Parathyroid adenoma (tissue), 2 donors: ENCODE measurements at regions not wholly inside any gene's neighbourhood (a gene's known extent, or its start where the extent isn't known, plus 50 kb on each side); places are given as distances from the start of the nearest gene placed in this dataset.

ENCODE experiments used
- H2AFZ ChIP-seq: fragments of 300-600 bp; sonication (generic); one replicate; pipeline ENCODE4 v1.7.0; 2017; ENCODE audit warnings: antibody characterized with exemption, mild to moderate bottlenecking
- H3K27ac ChIP-seq: fragments of 300-600 bp; sonication (generic); one replicate; pipeline ENCODE4 v1.7.0; 2017
- H3K27me3 ChIP-seq: fragments of 300-600 bp; sonication (generic); one replicate; pipeline ENCODE4 v1.7.0; 2017; ENCODE audit warnings: low read length; ENCODE audit not compliant: control insufficient read depth, insufficient read depth
- H3K36me3 ChIP-seq: fragments of 300-600 bp; sonication (generic); one replicate; pipeline ENCODE4 v1.7.0; 2017; ENCODE audit warnings: low read length; ENCODE audit not compliant: control insufficient read depth, insufficient read depth
- H3K4me1 ChIP-seq: fragments of 300-600 bp; sonication (generic); one replicate; pipeline ENCODE4 v1.7.0; 2017; ENCODE audit warnings: control low read depth
- H3K4me2 ChIP-seq: fragments of 300-600 bp; sonication (generic); one replicate; pipeline ENCODE4 v1.7.0; 2017; ENCODE audit warnings: low read length
- H3K4me3 ChIP-seq: fragments of 300-600 bp; sonication (generic); one replicate; pipeline ENCODE4 v1.7.0; 2017; ENCODE audit warnings: low read depth, low read length
- H3K79me2 ChIP-seq: fragments of 300-600 bp; sonication (generic); one replicate; pipeline ENCODE4 v1.7.0; 2017; ENCODE audit warnings: control low read depth
- H3K9ac ChIP-seq: fragments of 300-600 bp; sonication (generic); one replicate; pipeline ENCODE4 v1.7.0; 2017; ENCODE audit warnings: mild to moderate bottlenecking
- H3K9me3 ChIP-seq: fragments of 300-600 bp; sonication (generic); one replicate; pipeline ENCODE4 v1.7.0; 2017; ENCODE audit warnings: low read length; ENCODE audit not compliant: control insufficient read depth
- CTCF ChIP-seq: fragments of 300-600 bp; sonication (generic); IDR thresholded peaks from one replicate; pipeline ENCODE4 v1.7.0; 2017; ENCODE audit warnings: antibody characterized with exemption, mild to moderate bottlenecking
- donor health status: primary hyperparathyroidism.

GRCh38 chr15:38863381-38863780 is 298.8 kb upstream of the RASGRP1 start:
- no peaks in the 10 kb centered on the region for H3K9me3 ChIP-seq
- H3K4me1 ChIP-seq, result no peaks in the 10 kb centered on the region
- H3K27me3 ChIP-seq, result no peaks in the 10 kb centered on the region
- H3K36me3 ChIP-seq, result no peaks in the 10 kb centered on the region
- no peak for TF ChIP-seq CTCF
- H3K4me3 ChIP-seq, result no peak overlapping the region
- no peak overlapping the region for H3K27ac ChIP-seq
- H3K9ac ChIP-seq, result no peak overlapping the region
- no peak overlapping the region for H3K4me2 ChIP-seq
- no peaks in the 10 kb centered on the region for H3K79me2 ChIP-seq
- H2AFZ ChIP-seq, result no peak overlapping the region

GRCh38 chr15:38864122-38864521 is 299.5 kb upstream of the RASGRP1 start:
- Histone ChIP-seq H3K4me1 (no peaks in the 10 kb centered on the region), H3K27me3 (no peaks in the 10 kb centered on the region), H3K4me2 (no peak overlapping the region), H2AFZ (no peak overlapping the region), H3K9me3 (no peaks in the 10 kb centered on the region), H3K36me3 (no peaks in the 10 kb centered on the region), H3K4me3 (no peak overlapping the region), H3K27ac (no peak overlapping the region), H3K9ac (no peak overlapping the region), H3K79me2 (no peaks in the 10 kb centered on the region)
- no peak for TF ChIP-seq CTCF

GRCh38 chr15:38864827-38865581 is 300.4 kb upstream of the RASGRP1 start:
- Histone ChIP-seq H3K27me3 (no peaks in the 10 kb centered on the region), H3K4me3 (no peak overlapping the region), H3K9ac (no peak overlapping the region), H2AFZ (no peak overlapping the region), H3K9me3 (no peaks in the 10 kb centered on the region), H3K27ac (no peak overlapping the region), H3K4me1 (no peaks in the 10 kb centered on the region), H3K4me2 (no peak overlapping the region), H3K36me3 (no peaks in the 10 kb centered on the region), H3K79me2 (no peaks in the 10 kb centered on the region)
- no peak for TF ChIP-seq CTCF

- no peak overlapping the region for H3K27ac ChIP-seq
- H3K79me2 ChIP-seq, result no peaks in the 10 kb centered on the region
- H3K4me3 ChIP-seq, result no peak overlapping the region
- no peak for TF ChIP-seq CTCF
- H3K36me3 ChIP-seq, result no peaks in the 10 kb centered on the region
- H3K27me3 ChIP-seq, result no peaks in the 10 kb centered on the region
- no peak overlapping the region for H2AFZ ChIP-seq
- H3K9me3 ChIP-seq, result no peaks in the 10 kb centered on the region
- no peaks in the 10 kb centered on the region for H3K4me1 ChIP-seq
- no peak overlapping the region for H3K9ac ChIP-seq
- H3K4me2 ChIP-seq, result peak overlapping the region; percentile 3
Observed at GRCh38 chr15:38867556-38867955, 302.9 kb upstream of the RASGRP1 start.
